ENCODE measurements at regions not wholly inside any gene's neighbourhood (a gene's known extent, or its start where the extent isn't known, plus 50 kb on each side); places are given as distances from the start of the nearest gene placed in this dataset.

DNA sequence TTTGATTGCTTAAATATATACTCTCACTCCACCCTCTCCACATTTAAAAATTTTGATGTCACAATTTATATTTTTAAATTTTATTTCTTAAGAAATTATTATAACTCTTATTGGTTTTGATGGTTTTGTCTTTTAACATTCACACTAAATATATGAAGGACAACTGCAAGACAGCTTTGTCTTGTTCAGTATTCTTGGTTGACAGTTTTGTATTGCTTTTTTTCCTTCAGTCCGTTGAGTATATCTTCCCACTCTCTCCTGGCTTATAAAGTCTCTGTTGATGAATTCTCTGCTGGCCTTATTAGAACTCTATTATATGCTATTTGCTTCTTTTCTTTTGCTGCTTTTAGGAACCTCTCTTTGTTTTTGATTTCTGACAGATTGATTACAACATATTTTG, 392.2 kb downstream of the C6orf118 start:
- no peak for DNase-seq (ENCODE audit: low spot score)

- DNase-seq (ENCODE audit: low spot score): no peak
These were observed 393.3 kb downstream of the C6orf118 start for GRCh38 chr6:164916087-164916486.

DNA sequence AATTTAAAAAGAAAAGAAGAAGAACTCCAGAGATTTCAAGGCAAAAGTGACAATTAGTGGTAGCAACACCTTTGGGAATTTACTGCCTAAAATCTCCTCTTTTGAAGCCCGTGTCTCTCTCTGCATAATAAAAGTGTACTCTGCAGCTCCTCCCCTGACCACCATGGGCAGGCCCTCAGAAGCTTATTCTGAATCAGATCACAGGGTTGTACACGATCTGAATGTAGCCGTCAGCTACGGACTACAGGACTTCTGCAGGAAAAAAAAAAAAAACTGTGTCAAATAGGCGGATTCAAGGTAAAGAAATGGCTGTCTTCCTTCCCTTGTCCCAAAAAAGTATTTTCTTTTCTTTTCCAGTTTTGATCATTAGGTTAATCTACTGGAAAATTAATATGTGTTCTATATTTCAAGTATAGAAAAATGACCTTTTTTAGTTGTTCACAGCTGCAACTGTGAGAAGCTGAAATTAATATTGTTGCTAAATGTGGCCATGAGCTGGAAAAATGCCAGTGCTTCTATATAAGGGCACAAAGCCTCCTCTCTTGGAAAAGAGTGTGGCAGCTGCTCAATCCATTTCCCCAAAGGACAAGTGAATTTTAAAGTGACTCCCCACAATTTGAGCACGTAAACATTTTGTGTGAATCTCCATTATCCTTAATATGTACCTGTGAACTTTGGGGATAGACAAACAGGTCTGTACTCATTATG, 397.4 kb downstream of the C6orf118 start:
- DNase-seq (ENCODE audit: low spot score): no peak

- no peak for DNase-seq (ENCODE audit: low spot score)
These were observed 398.3 kb downstream of the C6orf118 start for GRCh38 chr6:164911151-164911550.

DNA sequence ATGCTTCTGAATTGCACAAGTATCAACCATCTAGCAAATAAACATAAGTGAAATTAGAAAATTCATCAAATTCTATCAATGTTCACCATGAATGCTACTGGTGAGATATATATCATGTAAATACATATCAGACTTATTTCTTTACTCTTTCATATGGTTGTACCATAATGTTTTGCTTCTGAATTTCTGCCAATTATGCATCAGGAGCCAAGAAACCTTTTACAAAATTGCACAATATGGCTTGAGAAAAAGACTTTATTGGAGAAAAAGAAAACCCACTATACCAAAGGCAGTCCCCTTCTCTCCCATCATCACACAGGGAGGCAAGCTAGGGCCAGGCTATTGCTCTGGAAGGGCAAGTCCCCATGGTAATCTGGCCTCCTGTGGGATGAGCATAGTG, 402.6 kb downstream of the C6orf118 start:
- DNase-seq (ENCODE audit: low spot score): no peak

DNA sequence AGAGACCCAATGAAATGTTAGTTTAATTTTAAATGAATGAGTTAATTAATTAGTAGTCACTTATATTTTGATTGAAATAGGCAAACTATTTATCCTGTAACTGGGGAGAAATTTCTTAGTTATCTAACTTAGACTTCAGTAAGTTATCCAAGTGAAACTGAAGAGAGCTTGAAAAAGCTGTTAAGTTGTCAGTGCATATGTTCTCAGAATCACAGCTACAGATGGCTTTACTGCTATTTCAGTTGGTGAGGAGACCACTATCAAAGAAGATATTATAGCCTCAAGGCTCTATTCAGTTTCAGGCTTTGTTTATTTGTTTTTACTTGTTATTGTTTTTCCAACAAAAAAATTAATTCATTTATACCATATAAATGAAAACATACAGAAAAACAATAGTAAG, 404.1 kb downstream of the C6orf118 start:
- DNase-seq (ENCODE audit: low spot score): no peak

DNA sequence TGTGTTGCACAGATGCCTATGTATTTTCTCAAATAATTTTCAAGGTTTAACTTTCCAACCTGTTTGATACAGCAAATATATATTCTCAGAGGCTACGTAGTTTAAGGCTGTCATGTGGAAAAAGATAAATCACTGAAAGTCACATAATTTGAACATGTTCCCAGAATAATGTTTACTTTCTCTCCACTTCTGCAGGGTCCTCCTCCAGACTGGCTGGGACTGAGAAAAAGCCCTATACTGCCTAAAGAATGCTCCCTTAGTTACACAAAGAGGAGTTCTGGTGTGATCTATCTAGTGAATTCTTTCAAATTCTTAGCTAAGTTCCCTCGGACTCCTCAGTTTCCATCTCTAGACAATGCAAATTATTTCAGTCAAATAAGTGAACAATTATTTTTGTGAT, 411.0 kb downstream of the C6orf118 start:
- DNase-seq (ENCODE audit: low spot score): no peak

- no peak for DNase-seq (ENCODE audit: low spot score)
These were observed 411.7 kb downstream of the C6orf118 start for GRCh38 chr6:164897523-164898235.

DNA sequence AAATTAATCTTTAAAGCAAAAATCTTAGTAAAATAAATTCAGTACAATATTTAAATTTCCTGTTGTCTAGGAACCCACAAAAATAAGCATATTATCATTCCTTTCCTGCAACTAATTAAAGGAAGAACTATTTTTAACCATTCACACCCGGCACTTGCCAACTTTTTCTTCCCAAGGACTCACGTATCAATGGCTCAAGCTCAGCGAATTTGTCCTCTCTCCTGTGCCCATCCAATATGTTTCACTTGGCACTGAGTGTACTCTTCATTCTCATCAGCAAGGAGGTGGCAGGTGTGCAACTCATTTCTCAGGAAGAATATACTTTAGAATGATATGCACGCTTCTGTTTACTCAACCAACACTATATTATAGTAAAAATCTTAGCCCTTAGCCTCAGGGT, 419.4 kb downstream of the C6orf118 start:
- DNase-seq (ENCODE audit: low spot score): no peak

GRCh38 chr6:164887660-164888059, 421.7 kb downstream of the C6orf118 start:
- no peak for DNase-seq (ENCODE audit: low spot score)

DNA sequence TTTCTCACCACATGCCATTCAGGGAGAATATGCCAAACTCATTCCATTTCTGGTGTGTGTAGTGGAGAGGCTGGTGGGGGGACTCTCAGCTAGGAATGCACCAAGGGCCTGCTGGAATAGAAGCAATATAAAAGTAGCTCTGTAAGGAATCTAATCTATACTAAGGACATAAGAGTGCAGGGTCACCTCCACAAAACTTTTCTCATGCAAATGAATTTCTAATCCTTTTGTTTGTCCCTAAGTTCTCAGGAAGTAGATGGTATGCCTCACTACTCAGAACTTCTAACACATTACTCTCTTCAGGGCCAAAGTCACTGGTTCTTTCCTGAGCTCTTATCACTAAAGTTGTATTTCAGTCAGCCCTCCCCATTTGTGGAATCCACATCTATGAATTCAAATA, 427.2 kb downstream of the C6orf118 start:
- no peak for DNase-seq (ENCODE audit: low spot score)

GRCh38 chr6:164871783-164872182, 437.6 kb downstream of the C6orf118 start:
- no peak for DNase-seq (ENCODE audit: low spot score)

DNA sequence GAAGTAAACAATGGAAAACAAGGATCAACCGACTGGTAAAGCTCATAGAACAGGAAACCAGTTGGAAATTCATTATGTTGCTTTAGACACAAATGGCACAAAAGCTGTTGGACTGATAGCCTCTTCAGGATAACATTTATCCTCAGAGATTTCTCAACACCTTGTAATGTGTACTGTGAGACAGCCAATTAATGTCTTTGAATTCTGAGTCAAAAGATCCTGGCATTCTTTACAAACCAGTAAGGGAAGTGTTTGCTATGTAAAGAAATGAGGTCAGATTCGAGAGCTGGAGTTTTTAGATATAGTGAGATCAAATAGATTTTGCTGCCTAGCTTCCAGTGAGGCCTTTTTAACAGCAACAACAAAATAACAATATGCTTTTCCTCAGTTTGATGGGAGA, 439.2 kb downstream of the C6orf118 start:
- no peak for DNase-seq (ENCODE audit: low spot score)

GRCh38 chr6:164861967-164862366, 447.4 kb downstream of the C6orf118 start:
- DNase-seq (ENCODE audit: low spot score): no peak

DNA sequence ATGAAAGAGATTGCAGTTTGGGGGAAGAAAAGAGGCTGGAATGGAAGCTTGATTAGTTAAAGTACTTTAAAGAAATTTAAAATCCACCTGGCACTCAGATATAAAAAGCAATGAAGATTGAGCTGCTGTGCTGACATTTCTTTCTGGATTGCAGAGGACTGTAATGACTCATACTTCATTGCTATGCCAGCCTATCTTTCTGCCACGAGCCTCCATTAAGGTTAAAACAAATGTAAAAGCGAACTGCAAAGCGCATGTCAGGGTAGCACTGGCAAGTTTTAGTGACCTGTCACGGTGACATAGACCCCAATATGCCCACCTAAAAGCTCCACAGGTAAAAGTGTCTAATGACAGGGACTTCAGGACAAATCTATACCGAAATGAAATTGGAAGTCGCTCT, 449.6 kb downstream of the C6orf118 start:
- DNase-seq (ENCODE audit: low spot score): no peak

- no peak for DNase-seq (ENCODE audit: low spot score)
These were observed 453.3 kb downstream of the C6orf118 start for GRCh38 chr6:164856138-164856537.

GRCh38 chr6:164855281-164855680, 454.1 kb downstream of the C6orf118 start:
- DNase-seq (ENCODE audit: low spot score): no peak

GRCh38 chr6:164854526-164854925, 454.9 kb downstream of the C6orf118 start:
- DNase-seq (ENCODE audit: low spot score): no peak

- no peak for DNase-seq (ENCODE audit: low spot score)
These were observed 463.6 kb downstream of the C6orf118 start for GRCh38 chr6:164845773-164846172.

DNA sequence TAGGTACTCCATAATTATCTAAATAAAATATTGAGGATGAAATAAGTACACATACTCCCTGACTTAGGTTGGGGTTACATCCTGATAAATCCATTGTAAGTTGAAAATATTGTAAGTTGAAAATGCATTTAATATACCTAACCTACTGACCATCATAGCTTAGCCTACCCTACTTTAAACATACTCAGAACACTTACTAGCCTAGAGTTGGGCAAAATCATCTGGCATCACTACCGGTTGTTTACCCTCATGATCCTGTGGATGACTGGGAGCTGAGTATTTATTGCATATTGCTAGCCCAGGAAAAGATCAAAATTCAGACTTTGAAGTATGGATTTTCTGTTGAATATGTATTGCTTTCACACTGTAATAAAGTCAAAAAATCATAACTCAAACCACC, 467.3 kb downstream of the C6orf118 start:
- DNase-seq (ENCODE audit: low spot score): no peak

DNA sequence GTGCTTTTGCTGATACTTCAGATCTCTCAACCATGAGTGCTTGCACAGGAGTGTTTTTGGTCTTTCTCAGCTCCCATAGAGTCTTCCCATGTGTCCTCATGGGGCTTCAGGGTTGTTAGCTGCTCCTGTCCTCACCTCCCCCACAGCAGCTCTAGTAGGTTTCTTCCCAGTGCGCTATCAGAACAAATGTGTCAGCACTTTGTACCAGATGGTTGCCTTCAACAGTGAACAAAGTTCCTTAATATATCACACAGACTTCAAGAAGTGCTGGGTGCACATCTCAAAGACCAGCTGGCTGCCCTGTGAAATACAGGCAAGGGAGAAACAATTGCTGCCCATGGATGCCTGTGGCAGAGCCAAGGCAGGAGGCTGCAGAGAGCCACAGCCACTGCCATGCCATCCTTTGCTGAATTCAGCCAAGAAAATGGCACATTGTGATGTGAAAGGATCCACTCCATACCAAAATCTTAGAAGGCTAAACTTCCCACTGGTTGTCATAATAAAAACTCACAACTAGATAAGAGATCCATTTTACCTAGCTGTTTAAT, 471.3 kb downstream of the C6orf118 start:
- DNase-seq (ENCODE audit: low spot score): no peak

GRCh38 chr6:164836486-164836885, 472.9 kb downstream of the C6orf118 start:
- DNase-seq (ENCODE audit: low spot score): no peak

DNA sequence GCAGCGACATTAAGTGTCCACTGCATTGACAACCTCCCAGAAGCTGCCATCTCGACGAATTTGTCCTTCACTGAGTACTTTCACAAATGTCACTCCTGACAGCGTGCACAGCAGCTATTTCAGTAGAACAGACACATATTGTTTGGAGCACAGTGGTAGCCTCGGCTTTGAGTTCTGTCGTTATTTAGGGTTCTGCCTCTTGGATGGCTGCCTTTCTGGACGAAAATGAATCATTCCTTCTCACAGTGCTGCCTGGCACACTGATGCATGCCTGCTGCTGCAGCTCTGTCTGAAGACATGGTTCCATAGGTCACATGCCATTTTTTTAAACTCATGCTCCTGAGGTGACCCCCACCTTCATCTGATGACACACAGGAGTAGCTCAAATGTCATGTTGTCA, 477.0 kb downstream of the C6orf118 start:
- DNase-seq (ENCODE audit: low spot score): no peak

GRCh38 chr6:164827537-164827936, 481.9 kb downstream of the C6orf118 start:
- DNase-seq (ENCODE audit: low spot score): no peak
